Neural cell (in vitro differentiated cells): ENCODE measurements at regions not wholly inside any gene's neighbourhood (a gene's known extent, or its start where the extent isn't known, plus 50 kb on each side); places are given as distances from the start of the nearest gene placed in this dataset.

Experiments
- H2AFZ ChIP-seq: fragments of 200-600, 300-800 bp; sonication (generic), shearing (Covaris generic); 2 replicates; pipeline ENCODE4 v1.6.0; 2014; ENCODE audit warnings: low read depth, mild to moderate bottlenecking, antibody characterized with exemption, low read length, moderate library complexity
- H3F3A ChIP-seq: fragments of 200-600 bp; shearing (Covaris generic); 2 replicates; pipeline ENCODE4 v1.6.1; 2016; ENCODE audit warnings: mild to moderate bottlenecking, moderate library complexity, mixed read lengths, antibody characterized with exemption, low read length; ENCODE audit not compliant: insufficient read depth, poor library complexity, severe bottlenecking
- H3K27ac ChIP-seq: fragments of 200-600, 300-800 bp; sonication (generic), shearing (Covaris generic); 2 replicates; pipeline ENCODE4 v1.5.1; 2014; ENCODE audit warnings: mild to moderate bottlenecking, low read length, moderate library complexity
- H3K27me3 ChIP-seq: fragments of 300-800, 200-600 bp; sonication (generic), shearing (Covaris generic); 2 replicates; pipeline ENCODE4 v1.6.0; 2014; ENCODE audit warnings: mild to moderate bottlenecking, low read depth, low read length, moderate library complexity; ENCODE audit not compliant: insufficient read depth
- H3K36me3 ChIP-seq: fragments of 300-800, 200-600 bp; sonication (generic), shearing (Covaris generic); 2 replicates; pipeline ENCODE4 v1.5.1; 2014; ENCODE audit warnings: mild to moderate bottlenecking, antibody characterized with exemption, low read length, moderate library complexity; ENCODE audit not compliant: insufficient read depth
- H3K4me2 ChIP-seq: fragments of 300-800, 200-600 bp; sonication (generic), shearing (Covaris generic); 2 replicates; pipeline ENCODE4 v1.6.0; 2014; ENCODE audit warnings: mild to moderate bottlenecking, low read length
- H3K4me3 ChIP-seq: fragments of 300-800, 200-600 bp; sonication (generic), shearing (Covaris generic); 2 replicates; pipeline ENCODE4 v1.5.1; 2014; ENCODE audit warnings: mild to moderate bottlenecking, low read length, moderate library complexity
- H3K79me2 ChIP-seq: fragments of 200-600 bp; shearing (Covaris generic); replicated peaks from 2 replicates; pipeline ENCODE4 v1.6.0; 2014; ENCODE audit warnings: mild to moderate bottlenecking, low read length, moderate library complexity; ENCODE audit not compliant: insufficient read depth
- H3K9ac ChIP-seq: fragments of 300-800, 200-600 bp; sonication (generic), shearing (Covaris generic); 2 replicates; pipeline ENCODE4 v1.6.1; 2016; ENCODE audit warnings: mild to moderate bottlenecking, low read length, mixed read lengths
- H3K9me2 ChIP-seq: fragments of 200-600 bp; shearing (Covaris generic); 2 replicates; pipeline ENCODE4 v1.6.1; 2016; ENCODE audit warnings: mild to moderate bottlenecking, low read length, mixed read lengths; ENCODE audit not compliant: insufficient read depth
- H3K9me3 ChIP-seq: fragments of 200-600, 300-800 bp; sonication (generic), shearing (Covaris generic); 2 replicates; pipeline ENCODE4 v1.6.1; 2016; ENCODE audit warnings: mild to moderate bottlenecking, mixed run types, low read length, moderate library complexity, mixed read lengths
- H4K20me1 ChIP-seq: fragments of 200-600 bp; shearing (Covaris generic); 2 replicates; pipeline ENCODE4 v1.6.1; 2016; ENCODE audit warnings: mild to moderate bottlenecking, mixed run types; ENCODE audit not compliant: insufficient read depth
- CTCF ChIP-seq: fragments of 450-650 bp; IDR thresholded peaks from 2 replicates; pipeline ENCODE4 v1.5.1; 2014; ENCODE audit warnings: antibody characterized with exemption, mild to moderate bottlenecking, moderate library complexity; ENCODE audit not compliant: poor library complexity, severe bottlenecking
- EP300 ChIP-seq: fragments of 450-650 bp; conservative IDR thresholded peaks from 2 replicates; pipeline ENCODE4 v1.6.1; 2014; ENCODE audit warnings: antibody characterized with exemption, mild to moderate bottlenecking, moderate library complexity; ENCODE audit not compliant: poor library complexity, severe bottlenecking
- EZH2 ChIP-seq: fragments of 200-600, 300-800 bp; shearing (Covaris generic), sonication (generic); IDR thresholded peaks from 2 replicates; pipeline ENCODE4 v1.6.1; 2014; ENCODE audit warnings: antibody characterized with exemption, low read length, borderline replicate concordance, mild to moderate bottlenecking; ENCODE audit not compliant: insufficient read depth, poor library complexity, severe bottlenecking
- MXI1 ChIP-seq: fragments of 450-650 bp; conservative IDR thresholded peaks from 2 replicates; pipeline ENCODE4 v1.6.1; 2014; ENCODE audit warnings: antibody characterized with exemption, mild to moderate bottlenecking; ENCODE audit not compliant: poor library complexity, severe bottlenecking
- POLR2AphosphoS5 ChIP-seq: IDR thresholded peaks from 2 replicates; pipeline ENCODE4 v1.6.1; 2012
- RAD21 ChIP-seq: fragments of 450-650 bp; conservative IDR thresholded peaks from 2 replicates; pipeline ENCODE4 v1.6.1; 2014; ENCODE audit warnings: antibody characterized with exemption, mild to moderate bottlenecking, moderate library complexity
- SMC3 ChIP-seq: fragments of 450-650 bp; conservative IDR thresholded peaks from 2 replicates; pipeline ENCODE4 v1.6.1; 2014; ENCODE audit warnings: antibody characterized with exemption, mild to moderate bottlenecking, moderate library complexity; ENCODE audit not compliant: poor library complexity
- TAF1 ChIP-seq: IDR thresholded peaks from 2 replicates; pipeline ENCODE4 v1.6.1; 2012; ENCODE audit warnings: low read depth
- TF ChIP-seq, protein P1 (sequence below): IDR thresholded peaks from 2 replicates; pipeline ENCODE4 v1.6.1; 2012; ENCODE audit warnings: borderline replicate concordance

GRCh38 chr17:33932996-33933395 is 322.1 kb upstream of the CCL2 start:
- H3K27ac ChIP-seq: no peak overlapping the region
- no peak overlapping the region for H3K9ac ChIP-seq

GRCh38 chr17:33933576-33933975 is 321.5 kb upstream of the CCL2 start:
- no peak overlapping the region for H2AFZ ChIP-seq
- TF ChIP-seq SMC3: no peak
- TF ChIP-seq RAD21: no peak
- no peak for TF ChIP-seq CTCF
- no peak for TF ChIP-seq POLR2AphosphoS5
- TF ChIP-seq TAF1: no peak
- TF ChIP-seq, protein P1, sequence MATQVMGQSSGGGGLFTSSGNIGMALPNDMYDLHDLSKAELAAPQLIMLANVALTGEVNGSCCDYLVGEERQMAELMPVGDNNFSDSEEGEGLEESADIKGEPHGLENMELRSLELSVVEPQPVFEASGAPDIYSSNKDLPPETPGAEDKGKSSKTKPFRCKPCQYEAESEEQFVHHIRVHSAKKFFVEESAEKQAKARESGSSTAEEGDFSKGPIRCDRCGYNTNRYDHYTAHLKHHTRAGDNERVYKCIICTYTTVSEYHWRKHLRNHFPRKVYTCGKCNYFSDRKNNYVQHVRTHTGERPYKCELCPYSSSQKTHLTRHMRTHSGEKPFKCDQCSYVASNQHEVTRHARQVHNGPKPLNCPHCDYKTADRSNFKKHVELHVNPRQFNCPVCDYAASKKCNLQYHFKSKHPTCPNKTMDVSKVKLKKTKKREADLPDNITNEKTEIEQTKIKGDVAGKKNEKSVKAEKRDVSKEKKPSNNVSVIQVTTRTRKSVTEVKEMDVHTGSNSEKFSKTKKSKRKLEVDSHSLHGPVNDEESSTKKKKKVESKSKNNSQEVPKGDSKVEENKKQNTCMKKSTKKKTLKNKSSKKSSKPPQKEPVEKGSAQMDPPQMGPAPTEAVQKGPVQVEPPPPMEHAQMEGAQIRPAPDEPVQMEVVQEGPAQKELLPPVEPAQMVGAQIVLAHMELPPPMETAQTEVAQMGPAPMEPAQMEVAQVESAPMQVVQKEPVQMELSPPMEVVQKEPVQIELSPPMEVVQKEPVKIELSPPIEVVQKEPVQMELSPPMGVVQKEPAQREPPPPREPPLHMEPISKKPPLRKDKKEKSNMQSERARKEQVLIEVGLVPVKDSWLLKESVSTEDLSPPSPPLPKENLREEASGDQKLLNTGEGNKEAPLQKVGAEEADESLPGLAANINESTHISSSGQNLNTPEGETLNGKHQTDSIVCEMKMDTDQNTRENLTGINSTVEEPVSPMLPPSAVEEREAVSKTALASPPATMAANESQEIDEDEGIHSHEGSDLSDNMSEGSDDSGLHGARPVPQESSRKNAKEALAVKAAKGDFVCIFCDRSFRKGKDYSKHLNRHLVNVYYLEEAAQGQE: no peak
- no peak for TF ChIP-seq MXI1
- no peak for TF ChIP-seq EP300
- no peak for TF ChIP-seq EZH2

More at GRCh38 chr17:33932996-33933395, 322.1 kb upstream of the CCL2 start:
- Histone ChIP-seq H3K79me2 (no peaks in the 10 kb centered on the region), H3K9me3 (no peaks in the 10 kb centered on the region), H3F3A (no peaks in the 10 kb centered on the region), H3K4me2 (no peak overlapping the region), H2AFZ (no peak overlapping the region), H4K20me1 (no peaks in the 10 kb centered on the region), H3K36me3 (no peaks in the 10 kb centered on the region), H3K27me3 (no peaks in the 10 kb centered on the region), H3K9me2 (no peaks in the 10 kb centered on the region), H3K4me3 (no peak overlapping the region)
- TF ChIP-seq CTCF (no peak), EP300 (no peak), SMC3 (no peak), TAF1 (no peak), RAD21 (no peak), EZH2 (no peak), MXI1 (no peak), POLR2AphosphoS5 (no peak)
- TF ChIP-seq, protein P1: no peak

More at GRCh38 chr17:33933576-33933975, 321.5 kb upstream of the CCL2 start:
- Histone ChIP-seq H3K9me3 (no peaks in the 10 kb centered on the region), H4K20me1 (no peaks in the 10 kb centered on the region), H3K79me2 (no peaks in the 10 kb centered on the region), H3K27me3 (no peaks in the 10 kb centered on the region), H3K27ac (no peak overlapping the region), H3K4me3 (no peak overlapping the region), H3K4me2 (no peak overlapping the region), H3F3A (no peaks in the 10 kb centered on the region), H3K9me2 (no peaks in the 10 kb centered on the region), H3K9ac (no peak overlapping the region), H3K36me3 (no peaks in the 10 kb centered on the region)
